VCaP (cell line): ENCODE measurements at regions not wholly inside any gene's neighbourhood (a gene's known extent, or its start where the extent isn't known, plus 50 kb on each side); places are given as distances from the start of the nearest gene placed in this dataset.
"Not testable (repeated sequence)": the region's sequence is repeated elsewhere in the genome, so short reads cannot be mapped to it uniquely, and the experiment has no call there.

Experiments
- H3K27ac ChIP-seq: fragments of 450-650 bp; 2 replicates; pipeline ENCODE4 v1.5.1; 2017
- CTCF ChIP-seq: fragments of 450-650 bp; conservative IDR thresholded peaks from 2 replicates; pipeline ENCODE4 v1.5.1; 2017; ENCODE audit warnings: mild to moderate bottlenecking, moderate library complexity

GRCh38 chr6:141470810-141471209 is 661.9 kb upstream of the GJE1 start:
- no peak for TF ChIP-seq CTCF
- no peak overlapping the region for H3K27ac ChIP-seq

- H3K27ac ChIP-seq = no peak overlapping the region
- TF ChIP-seq CTCF = no peak
Measured at GRCh38 chr6:141467881-141468280, 664.8 kb upstream of the GJE1 start.

- no peak for TF ChIP-seq CTCF
- no peak overlapping the region for H3K27ac ChIP-seq
Measured at GRCh38 chr6:141467041-141467440, 665.7 kb upstream of the GJE1 start.

GRCh38 chr6:141464896-141465295 is 667.8 kb upstream of the GJE1 start:
- H3K27ac ChIP-seq = no peak overlapping the region

GRCh38 chr6:141464490-141464889 is 668.2 kb upstream of the GJE1 start:
- no peak overlapping the region for H3K27ac ChIP-seq
- no peak for TF ChIP-seq CTCF

More at GRCh38 chr6:141464896-141465295, 667.8 kb upstream of the GJE1 start:
- TF ChIP-seq CTCF = no peak

- H3K27ac ChIP-seq = no peak overlapping the region
- no peak for TF ChIP-seq CTCF
Measured at GRCh38 chr6:141463237-141463977, 669.3 kb upstream of the GJE1 start.

GRCh38 chr6:141460743-141461484 is 671.8 kb upstream of the GJE1 start:
- TF ChIP-seq CTCF = no peak
- no peak overlapping the region for H3K27ac ChIP-seq

GRCh38 chr6:141460245-141460644 is 672.5 kb upstream of the GJE1 start:
- not testable (repeated sequence) for H3K27ac ChIP-seq

- not testable (repeated sequence) for H3K27ac ChIP-seq
Measured at GRCh38 chr6:141457984-141458383, 674.7 kb upstream of the GJE1 start.
